CD4-positive, alpha-beta T cell treated with Interleukin-12 subunit alpha and Interleukin-12 subunit beta, for 1 hour (primary cell): ENCODE measurements at regions not wholly inside any gene's neighbourhood (a gene's known extent, or its start where the extent isn't known, plus 50 kb on each side); places are given as distances from the start of the nearest gene placed in this dataset.

Experiments
- DNase-seq: peaks from one replicate; pipeline ENCODE4 v3.0.0-alpha.2; 2020

DNA sequence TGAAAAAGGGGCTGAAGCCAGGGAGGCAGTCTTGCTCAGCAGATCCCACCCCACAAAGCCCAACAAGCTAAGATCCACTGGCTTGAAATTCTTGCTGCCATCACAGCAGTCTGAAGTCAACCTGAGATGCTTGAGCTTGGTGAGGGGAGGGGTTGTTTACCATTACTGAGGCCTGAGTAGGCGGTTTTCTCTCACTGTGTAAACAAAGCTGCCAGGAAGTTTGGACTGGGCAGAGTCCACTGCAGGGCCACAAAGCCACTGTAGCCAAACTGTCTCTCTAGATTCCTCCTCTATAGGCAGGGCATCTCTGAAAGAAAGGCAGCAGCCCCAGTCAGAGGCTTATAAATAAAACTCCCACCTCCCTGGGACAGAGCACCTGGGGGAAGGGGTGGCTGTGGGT, 746.1 kb upstream of the LRRC4C start:
- DNase-seq: no peak

DNA sequence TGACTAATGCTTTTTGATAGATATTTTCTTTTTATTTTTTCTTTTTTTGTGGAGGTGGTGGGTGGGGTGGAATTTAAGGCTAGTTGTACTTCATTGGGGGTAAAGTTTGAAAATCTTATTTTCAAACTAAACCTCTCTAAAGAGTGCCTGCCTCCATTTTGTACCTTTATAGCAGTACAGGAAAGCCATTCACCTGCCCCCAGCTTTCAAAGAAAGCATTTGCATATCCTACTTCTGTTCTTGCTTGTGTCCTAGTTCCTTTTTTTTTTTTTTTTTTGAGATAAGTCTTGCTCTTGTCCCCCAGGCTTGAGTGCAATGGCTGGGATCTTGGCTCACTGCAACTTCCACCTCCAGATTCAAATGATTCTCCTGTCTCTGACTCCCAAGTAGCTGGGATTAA, 766.2 kb upstream of the LRRC4C start:
- no peak for DNase-seq

DNA sequence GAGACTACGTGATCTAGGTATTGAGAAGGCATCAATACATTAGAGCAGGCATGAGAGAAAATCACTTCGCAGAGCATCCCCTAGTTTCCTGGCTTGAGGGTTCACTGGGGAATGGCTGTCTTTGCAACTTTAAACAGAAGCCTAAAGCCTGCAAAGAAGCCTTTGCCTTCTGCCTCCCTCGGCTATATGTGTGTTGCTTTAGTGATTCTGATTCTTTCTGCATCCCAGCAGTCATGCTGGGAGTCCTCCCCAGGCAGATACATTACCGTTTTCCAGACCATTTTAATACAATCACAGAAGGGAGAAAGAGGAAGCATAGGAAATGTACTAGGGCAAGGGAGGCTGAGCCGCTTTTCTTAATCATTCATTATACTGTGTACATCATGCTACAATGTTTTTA, 773.2 kb upstream of the LRRC4C start:
- no peak for DNase-seq

DNA sequence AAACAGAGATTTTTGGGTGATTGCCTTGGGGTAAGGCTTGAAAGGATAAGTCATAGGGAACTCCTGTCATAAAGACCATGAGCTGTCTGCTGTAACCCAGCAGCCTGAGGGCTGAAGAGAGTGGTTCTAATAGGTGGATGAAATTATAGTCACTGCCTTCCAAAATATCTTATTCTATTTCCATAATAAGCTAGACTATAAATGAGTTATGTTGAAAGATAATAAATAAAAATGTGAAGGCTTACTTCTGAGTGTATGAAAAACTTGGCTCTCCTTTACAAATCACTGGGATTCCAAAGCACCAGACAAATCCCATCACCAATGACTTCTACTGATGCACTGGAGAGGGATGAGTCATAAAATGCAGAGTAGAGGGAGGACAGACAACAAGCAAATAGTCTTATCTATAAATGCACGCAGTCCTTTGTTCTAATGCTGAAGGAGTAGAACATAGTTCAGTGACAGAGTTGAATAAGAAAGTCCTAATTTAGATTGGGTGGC, 775.0 kb upstream of the LRRC4C start:
- no peak for DNase-seq

DNA sequence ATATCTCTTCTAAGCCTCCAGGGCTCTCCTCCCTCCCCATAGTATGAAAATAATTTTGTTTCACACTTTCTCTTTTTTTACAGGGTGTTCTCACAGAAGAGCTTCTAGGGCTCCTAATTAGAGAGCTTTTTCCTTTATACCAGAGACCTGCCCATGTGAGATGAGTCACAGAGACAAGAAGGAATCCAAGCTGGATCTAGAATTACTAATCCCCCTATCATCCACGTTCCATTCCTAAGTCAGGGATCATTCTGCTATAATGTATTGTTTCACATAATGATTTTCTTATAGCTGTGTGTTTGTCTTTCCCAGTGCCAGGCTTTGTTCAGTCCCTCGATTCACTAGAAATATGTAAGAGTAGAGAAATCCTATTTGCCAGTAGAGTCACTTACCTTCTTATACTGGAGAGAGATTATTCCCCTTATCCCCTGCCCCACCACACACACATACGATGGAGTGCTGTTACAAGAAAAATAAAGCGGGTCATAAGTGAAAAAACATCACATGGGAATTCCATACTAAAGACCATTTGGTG, 778.3 kb upstream of the LRRC4C start:
- no peak for DNase-seq

DNA sequence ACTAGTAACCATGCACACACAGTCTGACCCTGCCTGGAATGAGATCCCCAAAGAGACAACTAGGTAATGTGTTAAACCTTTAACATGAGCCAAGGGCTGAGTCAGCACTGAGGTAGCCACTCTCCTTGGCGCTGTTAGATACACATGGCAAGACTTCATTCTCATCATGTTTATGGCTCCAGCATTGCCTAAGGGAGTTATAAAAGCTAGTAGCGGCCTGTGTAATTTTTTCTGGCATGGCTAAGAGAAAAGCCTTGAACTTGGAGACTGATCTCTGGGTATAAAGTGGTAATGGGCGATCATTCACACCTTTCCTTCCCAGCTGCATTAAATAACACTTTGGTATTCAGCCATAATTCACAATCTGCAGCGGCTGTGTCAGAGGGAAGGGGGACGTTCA, 779.7 kb upstream of the LRRC4C start:
- no peak for DNase-seq

DNA sequence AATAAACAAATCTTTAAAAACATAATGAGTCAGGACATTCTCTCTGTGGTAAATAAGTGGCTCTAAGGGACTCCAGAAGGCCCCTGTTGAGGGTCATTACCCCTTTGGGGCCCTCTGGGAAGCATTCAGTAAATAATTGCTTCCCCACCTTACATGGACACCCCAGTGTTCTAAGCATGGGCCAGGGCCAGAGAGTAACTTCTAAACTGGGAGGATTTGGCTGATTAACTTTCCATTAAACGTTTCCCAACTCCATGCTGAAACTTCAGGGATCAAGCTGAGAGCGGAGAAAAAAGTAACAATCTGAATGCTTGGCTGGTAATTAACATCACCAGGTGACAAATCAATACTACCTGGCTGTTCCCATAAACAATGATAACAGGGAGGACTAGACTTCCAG, 783.9 kb upstream of the LRRC4C start:
- DNase-seq: no peak

DNA sequence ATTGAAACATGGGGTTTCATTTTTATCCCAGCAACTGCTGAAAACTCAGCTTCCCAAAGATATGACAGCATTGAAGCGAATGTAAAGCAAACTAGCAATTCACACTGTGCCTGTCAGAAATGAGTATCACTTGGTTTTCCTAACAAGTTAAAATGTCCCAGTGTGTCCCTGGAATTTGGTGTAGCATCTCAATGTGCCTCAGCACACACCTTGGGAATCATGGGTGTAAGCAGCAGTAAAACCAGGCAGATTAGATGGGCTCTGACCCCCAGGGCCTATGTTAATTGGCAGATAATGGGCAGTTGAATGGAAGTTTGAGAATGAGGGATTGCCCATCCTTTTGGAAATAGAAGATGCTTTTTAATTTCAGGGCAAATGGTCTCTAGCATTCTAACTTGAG, 784.9 kb upstream of the LRRC4C start:
- no peak for DNase-seq

DNA sequence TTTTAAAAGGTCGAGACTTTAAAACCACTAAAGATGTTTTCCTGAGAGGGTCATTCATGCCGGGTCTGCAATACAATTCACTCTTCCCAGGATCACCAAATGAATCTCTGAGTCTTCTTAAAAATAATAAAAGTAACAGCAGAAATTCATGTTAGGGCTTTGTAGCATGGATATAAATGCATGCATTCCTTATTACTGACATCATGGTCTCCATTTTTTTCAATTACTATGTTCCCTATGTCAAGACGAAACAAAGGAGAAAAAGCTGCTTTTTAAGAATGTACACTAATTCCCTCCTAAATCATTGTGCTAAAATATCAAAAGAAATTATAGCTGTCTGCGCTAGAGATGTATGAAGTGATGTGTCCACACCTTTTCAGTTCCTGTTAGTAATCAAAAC, 789.9 kb upstream of the LRRC4C start:
- no peak for DNase-seq

DNA sequence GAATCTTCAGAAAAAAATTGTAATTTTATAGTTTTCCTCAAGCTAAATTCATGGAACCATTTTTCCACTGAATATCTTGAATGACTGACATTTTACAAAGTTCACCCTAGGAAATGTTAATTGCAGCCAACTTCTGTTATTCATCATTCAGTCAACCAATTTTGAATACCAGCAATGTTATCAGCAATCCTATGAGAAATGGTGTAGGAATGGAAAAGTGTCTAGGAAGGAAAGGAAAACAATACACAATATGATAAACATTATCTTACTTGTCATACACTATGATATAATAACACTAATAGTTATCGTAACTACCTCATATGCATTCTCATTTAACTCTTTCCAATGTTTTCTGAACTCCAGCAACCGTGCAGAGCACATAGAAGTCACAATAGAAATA, 790.5 kb upstream of the LRRC4C start:
- DNase-seq: no peak

DNA sequence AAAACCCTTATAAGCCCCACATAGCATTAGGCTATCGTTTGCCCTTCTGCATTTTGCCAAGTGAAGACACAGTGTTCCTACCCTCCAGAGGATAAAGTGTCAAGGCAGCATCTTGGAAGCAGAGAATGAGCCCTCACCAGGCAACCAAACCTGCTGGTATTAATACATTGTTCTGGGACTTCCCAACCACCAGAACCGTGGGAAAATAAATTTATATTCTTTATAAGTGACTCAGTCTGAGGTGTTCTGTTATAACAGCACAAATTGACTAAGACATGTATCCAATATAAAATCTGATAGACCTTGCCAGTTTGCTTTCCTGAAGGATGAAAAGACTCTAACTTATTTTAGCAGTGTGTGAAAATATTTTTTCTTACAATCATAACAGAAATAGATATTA, 792.5 kb upstream of the LRRC4C start:
- DNase-seq: no peak

DNA sequence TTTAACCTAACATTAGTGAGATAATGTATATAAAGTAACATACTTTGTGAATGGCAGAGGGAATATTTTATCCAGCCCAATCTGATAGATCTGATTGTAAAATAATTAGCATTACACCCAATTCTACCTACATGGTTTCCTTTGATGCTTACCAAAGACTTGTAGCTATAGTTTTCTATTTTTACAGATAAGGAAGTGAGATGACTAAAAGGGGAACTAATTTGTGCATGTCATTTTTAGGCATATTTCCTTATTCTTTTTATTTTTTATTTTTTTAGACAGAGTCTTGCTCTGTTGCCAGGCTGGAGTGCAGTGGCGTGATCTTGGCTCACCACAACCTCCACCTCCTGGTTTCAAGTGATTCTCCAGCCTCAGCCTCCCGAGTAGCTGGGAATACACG, 793.7 kb upstream of the LRRC4C start:
- no peak for DNase-seq

DNA sequence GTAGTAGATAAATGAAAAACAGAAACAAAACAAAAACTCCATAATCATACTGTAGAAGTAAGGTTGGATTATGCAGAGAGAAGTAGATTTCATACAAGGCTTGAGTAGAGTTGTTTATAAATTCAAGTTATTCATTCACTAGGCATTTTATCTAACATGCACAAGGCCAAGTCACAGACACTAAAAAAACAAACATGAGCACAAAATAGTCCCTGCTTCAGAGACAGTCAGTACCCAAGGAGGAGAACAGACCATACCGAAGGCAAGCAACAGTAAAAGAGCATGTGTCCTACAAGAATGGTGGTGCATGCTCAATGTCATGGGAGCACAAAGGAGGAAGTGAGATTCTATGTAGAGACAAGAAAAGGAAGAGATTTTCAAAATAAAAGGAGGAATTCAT, 796.5 kb upstream of the LRRC4C start:
- DNase-seq: no peak

DNA sequence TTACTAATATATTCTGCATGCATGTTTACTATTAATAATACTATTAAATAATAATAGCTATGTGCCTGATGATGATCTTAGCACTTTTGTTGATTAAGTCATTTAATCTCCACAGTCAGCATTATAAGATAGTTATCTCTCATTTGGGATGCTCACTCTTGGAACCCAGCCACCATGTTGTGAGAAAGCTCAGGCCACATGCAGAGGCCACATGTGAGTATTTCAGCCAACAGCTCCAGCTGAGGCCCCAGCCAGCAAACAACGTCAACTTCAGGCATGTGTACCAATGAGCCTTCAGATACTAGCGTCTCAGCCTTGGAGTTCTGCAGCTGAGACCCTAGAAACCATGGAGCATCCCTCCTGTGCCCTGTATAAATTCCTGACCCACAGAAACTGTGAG, 798.1 kb upstream of the LRRC4C start:
- DNase-seq: no peak

DNA sequence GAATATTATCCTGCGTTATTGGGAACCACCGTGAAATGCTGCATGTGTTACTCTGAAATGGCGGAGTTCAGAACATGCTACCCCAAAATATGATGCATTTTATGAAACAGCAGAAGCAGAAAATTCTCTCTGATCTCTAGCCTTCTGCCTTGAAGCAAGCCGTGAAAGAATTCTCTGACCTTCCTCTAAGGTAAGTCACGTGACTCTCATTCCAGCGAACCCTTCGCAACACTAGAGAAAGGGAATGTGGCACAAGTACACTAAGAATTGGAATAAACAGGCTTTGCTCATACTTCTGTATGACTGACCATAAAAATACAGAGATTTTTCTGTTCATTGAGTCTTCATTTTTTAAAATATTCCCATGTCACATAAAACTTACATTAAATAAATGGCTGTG, 805.6 kb upstream of the LRRC4C start:
- DNase-seq: no peak

DNA sequence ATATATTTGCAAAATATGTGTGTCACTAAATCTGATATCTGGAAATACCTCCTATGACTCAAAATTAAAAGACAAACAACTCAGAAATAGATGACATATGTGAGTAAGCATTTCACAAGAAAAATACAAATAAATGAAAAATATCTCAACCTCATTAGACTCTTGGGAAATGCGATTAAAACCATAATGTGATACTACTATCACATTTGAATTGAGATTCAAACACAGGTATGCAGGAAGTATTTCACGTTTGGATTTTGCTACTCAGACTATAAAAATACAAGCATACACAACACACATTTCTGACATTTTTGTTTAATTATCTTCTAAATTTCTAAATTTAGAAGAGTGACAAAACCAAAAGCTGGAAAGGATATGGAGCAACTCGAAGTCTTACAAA, 811.9 kb upstream of the LRRC4C start:
- DNase-seq: no peak

DNA sequence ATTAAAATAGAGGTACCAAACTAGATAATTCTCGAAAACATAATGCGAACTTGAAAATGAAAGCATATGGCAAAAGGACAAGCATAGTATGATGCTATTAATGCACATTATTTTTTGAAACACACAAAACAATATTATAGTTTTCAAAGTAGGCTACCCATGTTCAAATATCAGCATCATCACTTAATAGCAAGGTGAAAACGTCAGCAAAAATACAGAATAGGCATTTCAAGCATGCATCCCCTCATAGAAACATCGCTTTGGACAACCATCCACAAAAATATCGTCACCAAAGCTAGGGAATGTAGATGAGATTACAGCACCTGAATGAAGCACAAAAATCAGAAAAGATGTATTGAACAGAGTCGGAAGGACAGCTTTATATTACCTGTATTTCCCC, 814.5 kb upstream of the LRRC4C start:
- DNase-seq: no peak

DNA sequence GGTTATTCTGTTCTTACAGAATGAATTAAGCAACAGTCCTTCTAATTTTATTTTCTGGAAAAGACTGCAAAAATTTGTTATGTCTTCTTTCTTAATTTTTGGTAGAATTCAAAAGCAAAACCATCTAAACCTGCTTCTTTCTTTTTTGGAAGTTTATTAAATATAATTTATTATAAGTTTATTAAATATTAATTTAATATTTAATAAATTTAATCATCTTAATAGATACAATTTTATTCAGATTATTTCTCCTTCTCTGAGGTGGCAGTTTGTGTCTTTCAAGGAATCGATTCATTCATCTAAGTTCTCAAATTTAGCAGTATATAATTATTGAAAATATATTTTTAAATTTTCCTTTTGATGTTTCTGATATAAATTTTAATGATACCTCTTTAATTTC, 837.5 kb upstream of the LRRC4C start:
- DNase-seq: no peak

DNA sequence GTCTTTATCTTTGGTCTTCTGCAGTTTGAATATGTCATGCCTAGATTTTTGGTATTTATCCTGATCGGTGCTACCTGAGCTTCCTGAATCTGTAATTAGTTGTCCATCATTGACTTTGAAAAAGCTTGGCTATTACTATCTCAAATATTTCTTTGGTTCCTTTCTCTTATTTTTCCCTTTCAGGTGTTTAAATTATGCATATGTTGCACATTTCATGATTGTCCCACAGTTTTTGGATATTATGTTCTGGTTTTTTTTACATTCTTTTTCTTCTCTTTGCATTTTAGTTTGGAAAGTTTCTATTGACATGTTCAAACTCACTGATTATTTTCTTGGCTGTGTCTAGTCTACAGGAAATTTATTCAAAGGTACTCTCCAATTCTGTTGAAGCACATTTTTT, 840.3 kb upstream of the LRRC4C start:
- no peak for DNase-seq

DNA sequence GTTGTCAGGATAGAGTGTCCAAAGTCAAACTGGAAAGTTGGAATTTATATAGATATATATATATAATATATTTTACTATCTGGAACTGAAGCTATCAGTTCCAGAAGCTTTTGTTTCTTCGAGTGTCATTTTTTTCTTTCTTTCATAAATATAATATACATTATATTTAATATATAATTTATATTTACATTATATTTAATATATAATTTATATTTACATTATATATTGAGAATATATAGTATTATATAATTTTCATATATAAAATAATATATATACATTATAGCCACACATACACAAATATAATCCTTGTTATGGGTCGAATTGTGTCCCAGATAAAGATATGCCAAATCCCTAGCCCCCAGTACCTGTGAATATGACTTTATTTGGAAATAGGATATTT, 842.3 kb upstream of the LRRC4C start:
- no peak for DNase-seq

DNA sequence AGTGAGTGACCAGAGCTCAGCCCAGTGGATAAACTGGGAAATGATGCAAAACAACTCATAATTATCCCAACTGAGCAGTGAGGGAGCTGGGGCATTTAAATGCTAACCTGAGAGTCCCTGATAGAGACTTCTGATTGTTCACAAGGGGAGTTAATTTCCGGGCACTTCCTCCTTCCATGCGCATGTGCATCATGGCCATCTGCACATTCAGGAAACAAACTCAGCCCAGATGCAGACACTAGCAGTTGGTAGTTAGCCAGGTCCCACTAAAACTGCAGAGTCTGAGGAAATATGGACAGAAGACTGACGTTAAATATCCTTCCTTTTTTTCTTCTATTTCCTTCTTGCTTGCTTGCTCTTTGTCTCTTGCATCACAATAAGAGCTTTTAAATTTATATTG, 852.1 kb upstream of the LRRC4C start:
- DNase-seq: no peak

DNA sequence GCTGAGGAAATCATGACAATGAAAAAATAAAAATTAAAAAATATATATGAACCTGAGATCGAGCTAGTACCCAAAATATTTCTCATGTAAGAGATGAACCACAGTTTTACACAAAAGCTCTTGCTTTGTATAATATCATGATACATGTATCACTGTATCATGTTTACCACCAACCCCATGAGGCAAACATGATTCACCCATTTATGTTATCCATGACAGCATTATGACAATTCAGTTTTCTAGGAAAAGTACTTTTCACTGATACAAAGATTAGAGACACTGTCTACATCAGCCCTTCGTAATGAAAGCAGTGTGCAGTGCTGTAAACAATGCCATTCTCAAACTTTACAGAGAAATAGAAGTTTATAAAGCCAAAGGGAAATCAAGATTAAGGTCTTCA, 852.5 kb upstream of the LRRC4C start:
- no peak for DNase-seq

DNA sequence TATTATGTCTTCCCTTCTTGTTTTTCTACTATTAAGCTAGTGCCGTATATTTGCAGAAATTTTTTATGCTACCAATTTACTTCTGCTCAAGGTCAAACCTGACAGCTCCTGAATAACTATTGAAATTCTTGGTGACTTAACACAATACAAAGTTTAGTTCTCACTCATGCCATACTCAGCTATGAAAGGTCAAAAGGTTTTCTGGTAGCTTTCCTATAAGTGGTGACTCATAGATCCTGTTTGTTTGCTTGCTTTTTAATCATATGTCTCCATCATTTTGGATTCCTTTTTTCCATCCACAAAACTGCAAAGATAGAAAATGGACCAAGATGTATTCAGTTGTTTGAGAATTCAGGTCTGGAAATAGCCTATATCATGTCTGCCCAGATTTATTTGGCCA, 855.8 kb upstream of the LRRC4C start:
- DNase-seq: no peak

DNA sequence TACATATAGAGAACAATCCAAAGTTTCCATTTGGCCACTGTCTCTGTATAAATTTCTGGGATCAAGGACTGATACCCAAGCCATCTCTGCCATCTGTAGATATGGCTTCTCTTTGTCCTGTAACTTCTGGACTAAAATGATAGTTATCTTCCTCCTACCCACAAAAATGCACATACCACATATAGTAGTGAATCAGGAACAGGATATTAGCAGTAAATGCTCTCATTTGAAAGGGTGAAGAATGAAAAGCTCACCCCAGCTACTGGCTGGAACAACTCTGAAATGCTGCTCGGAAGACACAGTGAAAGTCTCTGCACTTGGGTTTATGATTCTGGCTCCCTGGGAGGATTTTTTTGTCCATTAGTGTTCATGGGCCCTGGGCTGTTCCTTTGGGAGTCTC, 856.4 kb upstream of the LRRC4C start:
- DNase-seq: no peak

DNA sequence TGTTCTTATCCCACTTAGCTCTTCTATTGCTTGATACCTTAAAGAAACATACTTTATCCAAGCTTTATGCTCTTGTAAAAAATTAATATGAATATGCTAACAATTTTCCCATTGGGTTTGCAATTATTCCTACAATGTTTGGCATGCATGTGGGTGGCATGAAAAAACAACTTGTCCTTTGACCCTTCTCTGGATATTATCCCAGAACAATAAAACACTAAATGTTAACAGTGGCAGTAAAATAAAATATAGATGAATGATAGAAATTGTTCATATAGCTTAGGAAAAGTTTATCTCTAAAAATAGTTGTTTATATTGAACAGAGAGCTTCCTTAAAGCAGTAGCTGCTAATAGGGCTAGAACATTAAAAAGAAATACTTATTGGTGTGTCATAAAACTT, 860.5 kb upstream of the LRRC4C start:
- DNase-seq: no peak

DNA sequence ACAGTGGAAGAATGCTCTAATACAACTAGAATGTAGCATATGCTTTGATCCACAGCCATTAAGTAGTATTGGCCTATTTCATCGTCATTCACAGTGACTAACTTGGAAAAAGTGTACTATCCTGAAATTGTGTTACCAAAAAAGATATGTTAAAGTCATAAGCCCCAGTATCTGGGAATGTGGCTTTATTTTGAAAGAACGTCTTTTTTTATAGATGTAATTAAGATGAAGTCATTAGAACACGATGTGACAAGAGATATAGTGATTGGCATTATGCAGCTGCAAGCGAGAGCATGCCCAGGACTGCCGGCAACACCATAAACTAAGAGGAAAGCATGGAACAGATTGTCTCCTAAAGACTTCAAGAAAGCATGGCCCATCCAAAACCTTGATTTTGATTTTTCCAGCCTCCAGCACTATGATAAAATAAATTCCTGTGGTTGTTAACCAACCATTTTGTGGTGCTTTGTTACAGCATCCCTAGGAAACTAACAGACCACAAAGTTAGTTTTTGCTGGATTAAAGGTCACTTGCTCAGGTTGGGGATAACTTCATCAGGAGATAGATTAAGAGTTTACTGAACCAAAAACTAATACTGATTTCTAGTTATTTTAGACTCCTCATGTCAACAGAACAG, 870.6 kb upstream of the LRRC4C start:
- no peak for DNase-seq
